IMR-90 (cell line): ENCODE measurements at regions not wholly inside any gene's neighbourhood (a gene's known extent, or its start where the extent isn't known, plus 50 kb on each side); places are given as distances from the start of the nearest gene placed in this dataset.

Experiments
- ATAC-seq: fragments of 200-7000 bp; cut with Tn5 transposase; 2 replicates; pipeline ENCODE4 v1.9.1; 2020; ENCODE audit warnings: low read depth, mild to moderate bottlenecking, moderate library complexity
- BruUV-seq: library from RNA; stranded (reverse); fragments of 400-500 nt; replicated peaks from 2 replicates; lab custom pipeline; 2021; lab: Mats Ljungman, UMichigan
- CTCF ChIA-PET: fragments of 300-600 bp; formaldehyde crosslinking; extraction: SDS; loops from one replicate; lab custom pipeline; 2021; ENCODE audit warnings: antibody characterized with exemption; lab: Yijun Ruan, JAX
- POLR2A ChIA-PET: fragments of 300-600 bp; sonication (Branson Sonifier 250); formaldehyde crosslinking; loops from one replicate; lab custom pipeline; 2022; ENCODE audit warnings: antibody characterized with exemption; ENCODE audit not compliant: unreplicated experiment; lab: Charles Lee
- DNase-seq: peaks from one replicate; pipeline ENCODE4 v3.0.0; 2013
- H2AFZ ChIP-seq: replicated peaks from 2 replicates; pipeline ENCODE3; 2013; ENCODE audit warnings: low read length, mild to moderate bottlenecking; ENCODE audit not compliant: poor library complexity
- H2AK5ac ChIP-seq: 2 replicates; pipeline ENCODE4 v1.6.1; 2013; ENCODE audit warnings: low read depth, low read length, inconsistent platforms
- H2AK9ac ChIP-seq: replicated peaks from 2 replicates; pipeline ENCODE3; 2013; ENCODE audit warnings: mild to moderate bottlenecking, low read depth, low read length, moderate library complexity; ENCODE audit not compliant: poor library complexity
- H2BK120ac ChIP-seq: 2 replicates; pipeline ENCODE4 v1.6.1; 2013; ENCODE audit warnings: low read depth, low read length, inconsistent platforms
- H2BK15ac ChIP-seq: 3 replicates; pipeline ENCODE4 v1.6.1; 2013; ENCODE audit warnings: low read depth, low read length, inconsistent platforms
- H2BK20ac ChIP-seq: 2 replicates; pipeline ENCODE4 v1.6.1; 2013; ENCODE audit warnings: low read depth, mild to moderate bottlenecking, inconsistent platforms, low read length, moderate library complexity
- H2BK5ac ChIP-seq: 2 replicates; pipeline ENCODE4 v1.6.1; 2013; ENCODE audit warnings: mild to moderate bottlenecking, low read depth, low read length, inconsistent platforms; ENCODE audit not compliant: poor library complexity, severe bottlenecking
- H3K14ac ChIP-seq: replicated peaks from 2 replicates; pipeline ENCODE4 v1.6.1; 2013; ENCODE audit warnings: low read depth, low read length, inconsistent platforms
- H3K18ac ChIP-seq: 2 replicates; pipeline ENCODE4 v1.6.1; 2013; ENCODE audit warnings: low read depth, low read length, control low read depth
- H3K23ac ChIP-seq: 2 replicates; pipeline ENCODE4 v1.6.1; 2013; ENCODE audit warnings: low read depth, low read length, inconsistent platforms
- H3K27ac ChIP-seq: 2 replicates; pipeline ENCODE4 v1.5.1; 2013; ENCODE audit warnings: mild to moderate bottlenecking, control low read depth, low read length; ENCODE audit not compliant: insufficient read depth
- H3K27me3 ChIP-seq: 2 replicates; pipeline ENCODE4 v1.6.1; 2013; ENCODE audit warnings: low read length; ENCODE audit not compliant: control insufficient read depth, insufficient read depth
- H3K36me3 ChIP-seq: 2 replicates; pipeline ENCODE4 v1.6.1; 2013; ENCODE audit warnings: low read length, mixed read lengths; ENCODE audit not compliant: control insufficient read depth, insufficient read depth
- H3K4ac ChIP-seq: 2 replicates; pipeline ENCODE4 v1.6.1; 2013; ENCODE audit warnings: low read depth, low read length, inconsistent platforms
- H3K4me1 ChIP-seq: 2 replicates; pipeline ENCODE4 v1.6.1; 2013; ENCODE audit warnings: low read length, mixed read lengths; ENCODE audit not compliant: control insufficient read depth, insufficient read depth
- H3K4me2 ChIP-seq: 2 replicates; pipeline ENCODE4 v1.6.1; 2013; ENCODE audit warnings: low read depth, mild to moderate bottlenecking, control low read depth, low read length, moderate library complexity
- H3K4me3 ChIP-seq: 2 replicates; pipeline ENCODE4 v1.5.1; 2013; ENCODE audit warnings: low read depth, mild to moderate bottlenecking, control low read depth, low read length, moderate library complexity; ENCODE audit not compliant: insufficient read depth
- H3K56ac ChIP-seq: 2 replicates; pipeline ENCODE4 v1.6.1; 2013; ENCODE audit warnings: low read length, inconsistent platforms; ENCODE audit not compliant: insufficient read depth; ENCODE audit errors: extremely low read depth
- H3K79me1 ChIP-seq, 2 experiments: 2 replicates each; pipeline ENCODE4 v1.6.1; 2013; ENCODE audit warnings: low read length in 2 of 2, inconsistent platforms in 1 of 2, low read depth in 1 of 2
- H3K9ac ChIP-seq: 2 replicates; pipeline ENCODE4 v1.6.1; 2013; ENCODE audit warnings: low read depth, low read length, control low read depth
- H3K9me1 ChIP-seq: 2 replicates; pipeline ENCODE4 v1.6.1; 2013; ENCODE audit warnings: low read length, inconsistent platforms; ENCODE audit not compliant: insufficient read depth
- H3K9me3 ChIP-seq: 2 replicates; pipeline ENCODE4 v1.6.1; 2013; ENCODE audit warnings: low read length; ENCODE audit not compliant: control insufficient read depth, insufficient read depth
- H4K20me1 ChIP-seq: 2 replicates; pipeline ENCODE4 v1.6.1; 2013; ENCODE audit warnings: low read length, inconsistent platforms; ENCODE audit not compliant: insufficient read depth
- H4K5ac ChIP-seq: 2 replicates; pipeline ENCODE4 v1.6.1; 2013; ENCODE audit warnings: mild to moderate bottlenecking, low read depth, low read length, control low read depth
- H4K8ac ChIP-seq, 2 experiments: 2 replicates each; pipeline ENCODE4 v1.6.1; 2013; ENCODE audit warnings: low read depth in 2 of 2, low read length in 2 of 2, control low read depth in 1 of 2, inconsistent platforms in 1 of 2
- H4K91ac ChIP-seq: 2 replicates; pipeline ENCODE4 v1.6.1; 2013; ENCODE audit warnings: low read depth, low read length, inconsistent platforms; ENCODE audit not compliant: insufficient read depth
- CTCF ChIP-seq: conservative IDR thresholded peaks from 2 replicates; pipeline ENCODE4 v1.5.1; 2012; ENCODE audit warnings: mild to moderate bottlenecking, low read depth, low read length, improper control_type of control experiment
- USF2 ChIP-seq: fragments of 150-350 bp; IDR thresholded peaks from 2 replicates; pipeline ENCODE4 v1.6.1; 2017; ENCODE audit warnings: mild to moderate bottlenecking, antibody characterized with exemption, low read length, low read depth
- WGBS, 2 experiments: methylation state at CpG; one replicate each; pipeline versions ENCODE4 v1.1.5 to v1.1.7; 2013; ENCODE audit warnings: missing lambda C conversion rate in 2 of 2; ENCODE audit not compliant: insufficient read length in 1 of 2; ENCODE audit errors: extremely low coverage in 2 of 2; 5-methylcytosine and 5-hydroxymethylcytosine counted together
- dilution Hi-C: fragments of 300-500 bp; cut with HindIII; formaldehyde crosslinking; loops from one replicate; pipeline ENCODE4 v1.14.3; 2018; ENCODE audit warnings: low sequenced_read_pairs; ENCODE audit not compliant: unreplicated experiment
- in situ Hi-C: fragments of 300-500 bp; cut with MboI; formaldehyde crosslinking; loops from 3 replicates; pipeline ENCODE4 v1.14.3; 2019; ENCODE audit warnings: low sequenced_read_pairs, inconsistent platforms, mixed read lengths
- intact Hi-C: fragments of 100-400 bp; cut with micrococcal nuclease; formaldehyde crosslinking; loops from 2 replicates; pipeline ENCODE4 v1.10.0; 2022

- Histone ChIP-seq H3K9ac (no peak overlapping the region), H4K8ac (no peak overlapping the region), H3K27ac (no peak overlapping the region), H3K23ac (no peak overlapping the region), H3K79me1 (no peaks in the 10 kb centered on the region), H3K4me1 (no peaks in the 10 kb centered on the region), H3K14ac (no peak overlapping the region), H2BK120ac (no peak overlapping the region), H3K4ac (no peak overlapping the region), H3K56ac (no peak overlapping the region), H2BK20ac (no peak overlapping the region), H3K9me1 (no peaks in the 10 kb centered on the region), H2BK5ac (no peak overlapping the region), H2AFZ (no peak overlapping the region), H3K9me3 (no peaks in the 10 kb centered on the region), H2AK9ac (no peak overlapping the region), H2BK15ac (no peak overlapping the region), H4K20me1 (no peaks in the 10 kb centered on the region), H3K4me3 (no peak overlapping the region), H3K27me3 (no peaks in the 10 kb centered on the region), H3K4me2 (no peak overlapping the region), H4K91ac (no peak overlapping the region), H4K5ac (no peak overlapping the region), H3K18ac (no peak overlapping the region), H2AK5ac (no peak overlapping the region), H3K36me3 (no peaks in the 10 kb centered on the region)
- no peak for ATAC-seq
- WGBS, 2 experiments: no CpG with 5 or more reads among the region's 4 CpGs
- dilution Hi-C loops: no loop called here
- intact Hi-C loops: no loop called here
- POLR2A ChIA-PET: no interaction called here
- peak; percentile 28 for TF ChIP-seq CTCF
- TF ChIP-seq USF2: no peak
- in situ Hi-C loops: no loop called here
- no peak for DNase-seq
- CTCF ChIA-PET: no interaction called here
- no TSS peak for BruUV-seq
These were observed 1365.8 kb upstream of the DIAPH2 start for GRCh38 chrX:95318882-95319281.
